Head of caudate nucleus (tissue), 42 donors: ENCODE measurements at regions not wholly inside any gene's neighbourhood (a gene's known extent, or its start where the extent isn't known, plus 50 kb on each side); places are given as distances from the start of the nearest gene placed in this dataset.

ENCODE experiments used
- DNase-seq, 42 donors: peaks; one replicate each; pipeline versions ENCODE4 v3.0.0 to v3.0.0-alpha.2; 2020 to 2021; ENCODE audit warnings: mixed read lengths in 7 of 42
- intact Hi-C: fragments of 100-400 bp; cut with DNase I; formaldehyde crosslinking; loops from one replicate; pipeline ENCODE4 v1.15.0; 2022

DNA sequence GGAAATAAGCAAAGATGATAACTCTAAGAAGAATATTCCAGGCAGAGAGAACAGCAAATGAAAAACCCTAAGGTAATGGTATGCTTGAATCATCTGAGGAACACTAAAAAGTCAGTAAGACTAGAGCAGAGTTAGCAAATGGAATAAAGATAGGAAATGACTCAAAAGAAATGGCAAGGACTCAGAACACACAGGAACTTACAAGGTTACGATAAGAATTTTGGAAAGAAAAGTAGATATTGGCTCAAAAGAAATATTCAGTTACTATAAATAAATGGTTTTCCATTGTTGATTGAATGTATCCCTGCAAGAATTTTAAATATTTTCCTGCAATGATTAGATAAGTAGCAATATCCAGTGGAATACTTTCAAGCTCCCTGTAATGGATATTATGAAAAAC lies 705.8 kb downstream of the C12orf50 start:
- intact Hi-C loops: no loop called here
- DNase-seq: no peak

DNA sequence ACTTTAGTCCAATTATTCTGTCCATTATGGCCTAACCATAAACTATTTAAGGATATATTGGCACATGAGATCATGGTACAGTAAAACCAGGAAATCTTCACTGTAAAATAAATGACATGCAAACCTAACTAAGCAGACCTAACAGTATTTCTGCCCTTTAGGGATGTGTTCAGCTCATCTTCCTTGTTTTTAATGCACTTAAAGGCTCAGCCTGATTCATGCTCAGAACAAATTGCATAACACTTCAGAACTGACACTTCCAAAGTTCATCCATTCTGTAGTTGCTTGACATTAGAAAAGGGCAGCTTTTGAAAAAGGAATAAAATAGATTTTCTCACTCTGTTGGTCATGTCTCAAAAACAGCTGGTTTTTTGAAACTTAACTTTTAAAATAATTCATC lies 708.5 kb downstream of the C12orf50 start:
- no peak for DNase-seq
- intact Hi-C loops: no loop called here

DNA sequence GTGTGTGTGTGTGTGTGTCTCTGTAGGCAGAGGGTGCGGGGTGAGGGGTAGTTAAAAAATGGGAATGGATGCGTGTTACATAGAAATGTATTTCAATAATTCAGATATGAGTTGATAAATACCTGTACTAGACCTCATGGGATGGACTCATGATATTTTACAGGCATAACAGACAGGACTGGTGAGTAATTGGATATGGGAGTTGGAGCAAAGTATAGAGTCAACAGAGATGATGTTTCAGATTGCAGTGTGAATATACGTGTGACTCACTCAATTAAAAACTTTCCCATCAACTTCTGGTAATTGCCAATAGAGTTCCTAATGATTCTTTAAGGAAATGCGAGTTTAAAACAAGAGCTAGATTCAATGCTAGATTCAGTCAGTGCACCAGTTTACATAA lies 711.9 kb downstream of the C12orf50 start:
- no peak for DNase-seq
- intact Hi-C loops: no loop called here

- no peak for DNase-seq
- intact Hi-C loops: no loop called here
Measured at GRCh38 chr12:87311206-87311605, 718.0 kb downstream of the C12orf50 start.

DNA sequence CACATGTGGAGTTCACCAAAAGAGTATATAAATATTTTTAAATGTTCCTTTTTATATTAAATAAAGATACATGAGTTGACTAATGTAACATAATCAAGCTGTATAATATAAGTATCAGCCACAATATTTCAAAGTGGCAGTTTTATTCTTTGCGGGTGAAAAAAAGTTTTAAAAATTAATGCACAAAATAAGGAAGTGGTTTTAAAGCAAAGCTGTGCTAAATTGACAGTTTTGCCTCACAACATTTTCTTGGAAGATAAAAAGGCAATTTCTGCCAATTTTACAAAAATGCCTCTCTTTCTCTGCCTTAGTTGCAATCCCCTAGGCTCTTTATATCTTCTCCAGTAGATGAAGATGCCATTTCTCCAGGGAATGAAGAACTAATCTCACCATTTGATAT lies 719.1 kb downstream of the C12orf50 start:
- DNase-seq: no peak
- intact Hi-C loops: no loop called here

GRCh38 chr12:87305481-87305880 lies 723.7 kb downstream of the C12orf50 start:
- no peak for DNase-seq
- intact Hi-C loops: no loop called here

DNA sequence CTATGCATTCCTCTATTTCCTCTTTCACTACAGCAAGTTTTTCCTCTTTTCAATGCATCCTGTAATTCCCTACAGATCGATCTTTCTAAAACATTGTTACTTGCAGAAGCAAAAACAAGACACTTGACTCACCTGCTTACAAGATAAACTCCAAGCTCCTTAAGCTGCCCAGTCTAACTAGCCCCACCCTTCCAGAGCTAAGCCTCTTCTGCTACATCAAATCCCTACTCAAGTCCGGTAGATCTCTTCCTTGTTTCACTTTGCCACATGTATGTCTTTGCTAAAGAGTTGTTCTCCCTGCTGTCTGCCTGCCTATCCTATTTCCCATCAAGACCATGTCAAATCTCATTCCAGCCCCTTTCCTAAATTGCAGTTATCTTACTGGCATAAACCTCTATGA lies 724.8 kb downstream of the C12orf50 start:
- DNase-seq: no peak
- intact Hi-C loops: no loop called here

GRCh38 chr12:87303396-87304012 lies 725.7 kb downstream of the C12orf50 start:
- no peak for DNase-seq
- intact Hi-C loops: no loop called here

DNA sequence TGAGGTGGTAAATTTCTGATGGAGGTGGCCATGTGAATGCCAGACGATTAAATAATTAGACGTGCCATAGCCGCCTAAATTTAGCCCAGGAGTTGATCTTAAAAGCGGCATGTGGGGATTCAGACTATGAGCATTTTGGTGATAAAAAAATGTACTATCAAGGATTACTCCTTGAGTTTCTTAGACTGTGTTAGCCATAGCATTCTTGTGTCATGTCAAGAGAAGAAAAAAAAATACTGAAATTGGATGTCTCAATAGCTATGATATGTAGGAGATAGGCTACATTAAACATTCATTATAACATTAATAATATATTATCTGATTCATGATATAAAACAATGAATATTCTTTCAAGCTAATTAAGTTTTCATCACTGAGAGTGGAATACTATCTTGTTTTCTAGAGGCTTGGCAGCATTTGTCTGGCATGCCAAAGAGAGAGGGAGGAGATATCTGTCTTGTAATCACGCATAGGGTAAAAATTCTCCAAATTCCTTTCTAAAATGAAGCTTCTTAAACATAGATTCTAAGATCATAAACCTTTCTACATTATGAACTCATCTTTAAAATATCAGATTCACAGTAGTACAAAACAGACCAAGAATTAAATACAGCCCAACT lies 727.0 kb downstream of the C12orf50 start:
- intact Hi-C loops: no loop called here
- no peak for DNase-seq

GRCh38 chr12:87290505-87290904 lies 738.7 kb downstream of the C12orf50 start:
- no peak for DNase-seq
- intact Hi-C loops: no loop called here

- no peak for DNase-seq
- intact Hi-C loops: no loop called here
Measured at GRCh38 chr12:87283886-87284285, 745.3 kb downstream of the C12orf50 start.

- intact Hi-C loops: no loop called here
- DNase-seq: no peak
Measured at GRCh38 chr12:87283111-87283510, 746.1 kb downstream of the C12orf50 start.

GRCh38 chr12:87280893-87281292 lies 748.3 kb downstream of the C12orf50 start:
- no peak for DNase-seq
- intact Hi-C loops: no loop called here

DNA sequence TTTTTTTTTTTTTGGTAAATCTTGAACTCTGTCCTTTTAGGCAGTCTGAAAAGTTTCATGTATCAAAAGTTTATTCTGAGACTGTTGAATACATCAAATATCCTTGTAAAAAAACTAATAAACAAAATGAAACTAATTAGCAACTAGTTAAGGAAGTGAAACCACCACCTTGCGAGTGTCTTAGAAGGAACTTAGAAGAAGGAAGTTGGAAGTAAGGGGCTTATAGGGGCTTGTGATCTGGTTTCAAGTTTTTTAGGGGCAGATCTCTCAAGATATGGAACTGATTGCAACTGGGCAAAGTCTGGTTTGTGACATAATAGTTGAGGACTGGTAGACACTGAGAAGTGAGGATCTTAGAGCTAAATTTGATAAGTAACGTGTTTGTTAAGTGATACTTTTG lies 748.8 kb downstream of the C12orf50 start:
- no peak for DNase-seq
- intact Hi-C loops: no loop called here

DNA sequence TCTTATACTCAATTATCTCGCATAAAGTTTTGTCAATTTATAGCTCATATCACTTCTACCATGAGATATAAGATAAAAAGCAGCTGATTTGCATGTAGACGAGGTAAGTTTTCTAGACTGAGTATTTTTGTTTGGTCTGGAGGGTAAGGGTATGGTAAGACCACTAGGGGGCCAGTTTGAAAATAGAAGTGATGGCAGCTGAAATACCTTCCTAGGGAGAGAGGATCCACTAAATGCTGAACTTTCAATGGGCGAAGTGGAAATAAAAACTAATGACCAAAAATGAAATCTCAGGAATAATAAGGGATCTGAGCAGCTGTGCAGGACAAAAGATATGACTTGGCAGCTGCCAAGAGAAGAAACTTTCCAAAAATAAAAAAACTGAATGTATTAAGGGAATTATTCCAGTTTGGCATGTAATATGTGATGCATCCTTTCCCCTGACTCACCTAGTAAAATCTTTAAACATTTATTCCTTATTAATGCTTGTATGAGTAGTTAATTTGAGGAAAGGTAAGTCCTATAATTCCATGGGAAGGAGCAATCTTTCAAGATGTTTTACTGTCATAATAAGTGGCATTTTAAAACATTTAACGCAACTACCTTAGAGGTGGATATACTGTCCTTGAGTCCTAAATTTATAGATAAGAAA lies 754.5 kb downstream of the C12orf50 start:
- intact Hi-C loops: no loop called here
- no peak for DNase-seq

DNA sequence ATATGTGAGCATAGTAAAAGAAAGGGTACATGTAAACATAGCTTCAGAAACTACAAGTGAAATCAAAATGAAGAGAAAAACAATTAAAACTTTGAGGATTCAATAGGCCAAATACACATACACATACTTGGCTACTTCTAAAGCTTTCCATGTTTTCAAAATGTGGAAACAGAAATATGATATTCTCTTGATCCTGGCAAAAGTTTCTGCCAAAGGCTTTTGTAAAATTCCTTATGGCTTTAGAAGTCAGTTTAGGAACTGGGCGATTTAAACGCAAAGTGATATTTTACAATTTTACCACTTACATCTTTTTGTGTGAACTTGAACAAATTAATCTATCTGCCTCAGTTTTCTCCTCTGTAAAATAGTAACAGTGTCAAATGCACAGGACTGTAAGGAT lies 756.4 kb downstream of the C12orf50 start:
- intact Hi-C loops: no loop called here
- no peak for DNase-seq

- intact Hi-C loops: no loop called here
- DNase-seq: no peak
Measured at GRCh38 chr12:87270919-87271318, 758.3 kb downstream of the C12orf50 start.

- intact Hi-C loops: no loop called here
- DNase-seq: no peak
Measured at GRCh38 chr12:87266305-87266704, 762.9 kb downstream of the C12orf50 start.

GRCh38 chr12:87259391-87259790 lies 769.8 kb downstream of the C12orf50 start:
- no peak for DNase-seq
- intact Hi-C loops: no loop called here

DNA sequence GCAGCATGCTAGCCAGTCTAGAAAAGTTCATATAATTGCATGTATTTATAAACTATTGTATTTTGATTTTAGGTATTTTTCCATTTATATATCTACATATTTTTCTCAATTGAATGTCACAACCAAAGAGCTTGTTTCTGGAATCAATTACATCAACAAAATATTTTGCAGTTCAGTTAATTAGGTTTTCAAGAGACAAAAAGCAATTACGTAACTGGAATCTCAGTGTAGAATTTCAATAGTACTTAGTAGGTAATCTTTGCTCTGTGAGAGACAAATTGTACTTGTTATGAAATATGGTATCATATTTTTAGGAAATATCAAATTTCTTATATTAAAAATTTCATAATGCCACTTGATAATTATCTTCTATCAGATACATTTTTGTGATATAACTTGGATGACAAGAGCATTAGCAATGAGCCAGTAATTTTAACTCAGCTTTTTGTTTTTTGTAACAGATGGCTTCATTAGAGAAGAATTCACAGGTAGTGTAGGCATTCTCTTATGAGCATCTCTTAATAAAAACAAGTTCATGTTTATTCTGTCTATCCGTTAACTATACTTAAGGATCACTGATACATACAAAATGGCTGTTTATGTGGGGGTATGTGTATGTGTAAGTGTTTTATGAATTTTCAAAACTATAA lies 774.7 kb downstream of the C12orf50 start:
- intact Hi-C loops: no loop called here
- no peak for DNase-seq

GRCh38 chr12:87253157-87253556 lies 776.0 kb downstream of the C12orf50 start:
- DNase-seq: no peak
- intact Hi-C loops: no loop called here
